PC-3 (cell line): ENCODE measurements at regions not wholly inside any gene's neighbourhood (a gene's known extent, or its start where the extent isn't known, plus 50 kb on each side); places are given as distances from the start of the nearest gene placed in this dataset.

Experiments
- EZH2phosphoT487 ChIP-seq: fragments of 300-600 bp; sonication (generic); IDR thresholded peaks from 2 replicates; pipeline ENCODE4 v1.6.1; 2018; ENCODE audit warnings: mild to moderate bottlenecking, antibody characterized with exemption, low read length, borderline replicate concordance
- TF ChIP-seq, protein P1 (sequence below): fragments of 300-600 bp; sonication (generic); conservative IDR thresholded peaks from 2 replicates; pipeline ENCODE4 v1.5.1; 2017; ENCODE audit warnings: antibody characterized with exemption, low read depth, mild to moderate bottlenecking, low read length

DNA sequence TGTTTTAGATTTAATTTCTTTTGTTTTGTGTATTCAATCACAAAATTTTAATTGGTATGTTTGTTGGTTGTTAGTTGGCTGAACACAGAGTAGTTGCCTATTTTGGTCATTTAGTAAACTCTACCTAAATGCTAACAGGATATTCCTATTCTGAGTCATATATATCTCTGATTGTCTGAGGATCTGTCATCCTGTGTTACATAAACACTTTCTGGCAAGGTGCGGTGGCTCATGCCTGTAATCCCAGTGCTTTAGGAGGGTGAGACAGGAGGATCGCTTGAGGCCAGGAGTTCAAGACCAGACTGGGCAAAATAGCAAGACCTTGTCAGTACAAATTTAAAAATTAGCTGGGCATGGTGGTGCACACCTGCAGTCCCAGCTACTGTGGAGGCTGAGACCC is 178.6 kb downstream of the PLCE1 start:
- TF ChIP-seq, protein P1, sequence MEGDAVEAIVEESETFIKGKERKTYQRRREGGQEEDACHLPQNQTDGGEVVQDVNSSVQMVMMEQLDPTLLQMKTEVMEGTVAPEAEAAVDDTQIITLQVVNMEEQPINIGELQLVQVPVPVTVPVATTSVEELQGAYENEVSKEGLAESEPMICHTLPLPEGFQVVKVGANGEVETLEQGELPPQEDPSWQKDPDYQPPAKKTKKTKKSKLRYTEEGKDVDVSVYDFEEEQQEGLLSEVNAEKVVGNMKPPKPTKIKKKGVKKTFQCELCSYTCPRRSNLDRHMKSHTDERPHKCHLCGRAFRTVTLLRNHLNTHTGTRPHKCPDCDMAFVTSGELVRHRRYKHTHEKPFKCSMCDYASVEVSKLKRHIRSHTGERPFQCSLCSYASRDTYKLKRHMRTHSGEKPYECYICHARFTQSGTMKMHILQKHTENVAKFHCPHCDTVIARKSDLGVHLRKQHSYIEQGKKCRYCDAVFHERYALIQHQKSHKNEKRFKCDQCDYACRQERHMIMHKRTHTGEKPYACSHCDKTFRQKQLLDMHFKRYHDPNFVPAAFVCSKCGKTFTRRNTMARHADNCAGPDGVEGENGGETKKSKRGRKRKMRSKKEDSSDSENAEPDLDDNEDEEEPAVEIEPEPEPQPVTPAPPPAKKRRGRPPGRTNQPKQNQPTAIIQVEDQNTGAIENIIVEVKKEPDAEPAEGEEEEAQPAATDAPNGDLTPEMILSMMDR, result no peak
- no peak for TF ChIP-seq EZH2phosphoT487
